H9 (cell line): ENCODE measurements at regions not wholly inside any gene's neighbourhood (a gene's known extent, or its start where the extent isn't known, plus 50 kb on each side); places are given as distances from the start of the nearest gene placed in this dataset.

Experiments used
- DNase-seq: peaks from one replicate; pipeline ENCODE4 v3.0.0-alpha.2; 2017
- H2AFZ ChIP-seq: one replicate; pipeline ENCODE4 v1.6.1; 2013; ENCODE audit warnings: mild to moderate bottlenecking, low read length, control low read depth, moderate library complexity
- H2AK5ac ChIP-seq: 2 replicates; pipeline ENCODE4 v1.6.1; 2013; ENCODE audit warnings: low read length, control low read depth, mixed read lengths; ENCODE audit not compliant: insufficient read length
- H2BK120ac ChIP-seq: one replicate; pipeline ENCODE4 v1.6.1; 2013; ENCODE audit warnings: low read depth, mild to moderate bottlenecking, low read length, control low read depth, inconsistent platforms; ENCODE audit not compliant: poor library complexity, severe bottlenecking
- H2BK12ac ChIP-seq: 2 replicates; pipeline ENCODE4 v1.6.1; 2013; ENCODE audit warnings: low read length, control low read depth, mixed read lengths, low read depth; ENCODE audit not compliant: insufficient read length
- H2BK15ac ChIP-seq: 2 replicates; pipeline ENCODE4 v1.6.1; 2013; ENCODE audit warnings: low read depth, low read length, control low read depth
- H2BK20ac ChIP-seq: one replicate; pipeline ENCODE4 v1.6.1; 2013; ENCODE audit warnings: low read depth, mild to moderate bottlenecking, low read length, control low read depth, inconsistent platforms; ENCODE audit not compliant: poor library complexity, severe bottlenecking
- H2BK5ac ChIP-seq: 2 replicates; pipeline ENCODE4 v1.6.1; 2013; ENCODE audit warnings: low read length, control low read depth, mixed read lengths; ENCODE audit not compliant: insufficient read length
- H3K14ac ChIP-seq: 2 replicates; pipeline ENCODE4 v1.6.1; 2013; ENCODE audit warnings: low read length, control low read depth; ENCODE audit not compliant: insufficient read depth
- H3K18ac ChIP-seq: 2 replicates; pipeline ENCODE4 v1.6.1; 2013; ENCODE audit warnings: low read depth, mild to moderate bottlenecking, mixed read lengths, low read length, control low read depth; ENCODE audit not compliant: insufficient read length
- H3K23ac ChIP-seq: 2 replicates; pipeline ENCODE4 v1.6.1; 2013; ENCODE audit warnings: low read length, control low read depth, mixed read lengths, low read depth; ENCODE audit not compliant: insufficient read length
- H3K23me2 ChIP-seq: 2 replicates; pipeline ENCODE4 v1.6.1; 2013; ENCODE audit warnings: low read depth, mild to moderate bottlenecking, mixed read lengths, low read length, control low read depth; ENCODE audit not compliant: insufficient read length, poor library complexity, severe bottlenecking
- H3K27ac ChIP-seq: 2 replicates; pipeline ENCODE4 v1.5.1; 2013; ENCODE audit warnings: low read length, control low read depth, mixed read lengths, low read depth; ENCODE audit not compliant: insufficient read length
- H3K27me3 ChIP-seq: 2 replicates; pipeline ENCODE4 v1.6.1; 2013; ENCODE audit warnings: low read length, control low read depth, inconsistent platforms; ENCODE audit not compliant: insufficient read depth
- H3K4ac ChIP-seq: 2 replicates; pipeline ENCODE4 v1.6.1; 2013; ENCODE audit warnings: low read depth, mild to moderate bottlenecking, control low read depth, inconsistent platforms, low read length, moderate library complexity
- H3K4me1 ChIP-seq: 2 replicates; pipeline ENCODE4 v1.6.1; 2013; ENCODE audit warnings: low read length, control low read depth, inconsistent platforms; ENCODE audit not compliant: insufficient read depth
- H3K4me2 ChIP-seq: 2 replicates; pipeline ENCODE4 v1.6.1; 2013; ENCODE audit warnings: low read length, control low read depth, mixed read lengths; ENCODE audit not compliant: insufficient read length, insufficient read depth
- H3K56ac ChIP-seq: 2 replicates; pipeline ENCODE4 v1.6.1; 2013; ENCODE audit warnings: low read depth, mild to moderate bottlenecking, mixed read lengths, low read length, control low read depth; ENCODE audit not compliant: insufficient read length
- H3K79me1 ChIP-seq: 2 replicates; pipeline ENCODE4 v1.6.1; 2013; ENCODE audit warnings: low read depth, mild to moderate bottlenecking, moderate library complexity, low read length, control low read depth, inconsistent platforms; ENCODE audit not compliant: insufficient read depth, poor library complexity, severe bottlenecking
- H3K79me2 ChIP-seq: 2 replicates; pipeline ENCODE4 v1.6.1; 2013; ENCODE audit warnings: low read length, control low read depth, inconsistent platforms; ENCODE audit not compliant: insufficient read depth
- H3K9ac ChIP-seq: 2 replicates; pipeline ENCODE4 v1.6.1; 2013; ENCODE audit warnings: low read length, control low read depth, mixed read lengths; ENCODE audit not compliant: insufficient read length; ENCODE audit errors: extremely low read depth
- H3K9me3 ChIP-seq: one replicate; pipeline ENCODE4 v1.6.1; 2013; ENCODE audit warnings: low read depth, low read length, inconsistent platforms; ENCODE audit not compliant: control insufficient read depth
- H3T11ph ChIP-seq: one replicate; pipeline ENCODE4 v1.6.1; 2013; ENCODE audit warnings: mild to moderate bottlenecking, low read length, control low read depth, inconsistent platforms
- H4K20me1 ChIP-seq: one replicate; pipeline ENCODE4 v1.6.1; 2013; ENCODE audit not compliant: control insufficient read depth, insufficient read length, insufficient read depth
- H4K5ac ChIP-seq: 2 replicates; pipeline ENCODE4 v1.6.1; 2013; ENCODE audit warnings: low read depth, mild to moderate bottlenecking, mixed read lengths, low read length, control low read depth; ENCODE audit not compliant: insufficient read length
- H4K8ac ChIP-seq: replicated peaks from 2 replicates; pipeline ENCODE4 v1.6.1; 2013; ENCODE audit warnings: low read length, control low read depth, mixed read lengths, low read depth; ENCODE audit not compliant: insufficient read length
- H4K91ac ChIP-seq: 2 replicates; pipeline ENCODE4 v1.6.1; 2013; ENCODE audit warnings: low read depth, mild to moderate bottlenecking, moderate library complexity, mixed read lengths, low read length, control low read depth; ENCODE audit not compliant: insufficient read length
- H3K27ac Mint-ChIP-seq, 3 experiments: 2 replicates in 2 of 3; 3 replicates in 1 of 3; pipeline ENCODE4 v1.8.0; 2020 to 2021; ENCODE audit warnings: mixed read lengths in 3 of 3, mild to moderate bottlenecking in 1 of 3, moderate library complexity in 1 of 3
- H3K27me3 Mint-ChIP-seq: 2 replicates; pipeline ENCODE4 v1.8.0; 2021; ENCODE audit warnings: low read depth, mild to moderate bottlenecking, moderate library complexity, mixed read lengths
- H3K36me3 Mint-ChIP-seq, 3 experiments: 2 replicates in 2 of 3; 3 replicates in 1 of 3; pipeline ENCODE4 v1.8.0; 2020 to 2021; ENCODE audit warnings: low read depth in 3 of 3, mixed read lengths in 3 of 3; ENCODE audit not compliant: insufficient read depth in 1 of 3
- H3K4me1 Mint-ChIP-seq, 2 experiments: 2 replicates each; pipeline ENCODE4 v1.8.0; 2020; ENCODE audit warnings: mixed read lengths in 2 of 2
- H3K4me3 Mint-ChIP-seq, 2 experiments: 2 replicates in 1 of 2; 3 replicates in 1 of 2; pipeline ENCODE4 v1.8.0; 2020 to 2021; ENCODE audit warnings: mild to moderate bottlenecking in 2 of 2, mixed read lengths in 2 of 2, moderate library complexity in 1 of 2
- H3K9me3 Mint-ChIP-seq, 2 experiments: 2 replicates in 1 of 2; 3 replicates in 1 of 2; pipeline ENCODE4 v1.8.0; 2020; ENCODE audit warnings: mild to moderate bottlenecking in 2 of 2, mixed read lengths in 2 of 2, moderate library complexity in 1 of 2
- CTCF ChIP-seq: fragments of 200-600 bp; sonication (generic); conservative IDR thresholded peaks from 3 replicates; pipeline ENCODE4 v1.8.0; 2021; ENCODE audit warnings: antibody characterized with exemption, mild to moderate bottlenecking
- WGBS: extraction: QIAGEN DNeasy Blood & Tissue Kit; methylation state at CpG from one replicate; pipeline ENCODE4 v1.1.7; 2013; ENCODE audit warnings: missing lambda C conversion rate, low lambda C conversion rate, mixed read lengths; ENCODE audit not compliant: insufficient read length; ENCODE audit errors: extremely low coverage; 5-methylcytosine and 5-hydroxymethylcytosine counted together

GRCh38 chr3:13147344-13147743 lies 74.1 kb upstream of the IQSEC1 start:
- no CpG with 5 or more reads among the region's 4 CpGs for WGBS
- peaks cover 3% of the 10 kb centered on the region for H3K23me2 ChIP-seq
- TF ChIP-seq CTCF: no peak
- H3K79me1 ChIP-seq: no peaks in the 10 kb centered on the region
- no peak overlapping the region for H4K91ac ChIP-seq
- H2AFZ ChIP-seq: no peak overlapping the region
- peaks cover 1% of the 10 kb centered on the region for H3K4me1 ChIP-seq
- H3K4ac ChIP-seq: no peak overlapping the region
- H3K4me1 Mint-ChIP-seq: no peaks in the 10 kb centered on the region
- no peak overlapping the region for H4K8ac ChIP-seq
- H4K5ac ChIP-seq: no peak overlapping the region
- no peak for DNase-seq
- H2BK5ac ChIP-seq: no peak overlapping the region
- H2AK5ac ChIP-seq: no peak overlapping the region
- H3K14ac ChIP-seq: no peak overlapping the region
- H3K79me2 ChIP-seq: no peaks in the 10 kb centered on the region
- H3K9ac ChIP-seq: no peak overlapping the region
- no peak overlapping the region for H3T11ph ChIP-seq
- H3K9me3 ChIP-seq: no peaks in the 10 kb centered on the region
- H2BK12ac ChIP-seq: no peak overlapping the region
- no peak overlapping the region for H3K23ac ChIP-seq
- no peak overlapping the region for H3K27ac Mint-ChIP-seq
- no peaks in the 10 kb centered on the region; a peak in 2 of 5 replicates for H3K9me3 Mint-ChIP-seq
- H3K4me3 Mint-ChIP-seq: no peak overlapping the region
- no peaks in the 10 kb centered on the region for H3K27me3 ChIP-seq
- no peak overlapping the region for H2BK120ac ChIP-seq
- no peaks in the 10 kb centered on the region for H4K20me1 ChIP-seq
- H2BK15ac ChIP-seq: no peak overlapping the region
- no peak overlapping the region for H3K27ac ChIP-seq
- H3K18ac ChIP-seq: no peak overlapping the region
- H2BK20ac ChIP-seq: no peak overlapping the region
- H3K56ac ChIP-seq: no peak overlapping the region
- H3K27me3 Mint-ChIP-seq: no peaks in the 10 kb centered on the region
- no peaks in the 10 kb centered on the region for H3K36me3 Mint-ChIP-seq
- H3K4me2 ChIP-seq: no peak overlapping the region
